ENCODE measurements at regions not wholly inside any gene's neighbourhood (a gene's known extent, or its start where the extent isn't known, plus 50 kb on each side); places are given as distances from the start of the nearest gene placed in this dataset.

DNA sequence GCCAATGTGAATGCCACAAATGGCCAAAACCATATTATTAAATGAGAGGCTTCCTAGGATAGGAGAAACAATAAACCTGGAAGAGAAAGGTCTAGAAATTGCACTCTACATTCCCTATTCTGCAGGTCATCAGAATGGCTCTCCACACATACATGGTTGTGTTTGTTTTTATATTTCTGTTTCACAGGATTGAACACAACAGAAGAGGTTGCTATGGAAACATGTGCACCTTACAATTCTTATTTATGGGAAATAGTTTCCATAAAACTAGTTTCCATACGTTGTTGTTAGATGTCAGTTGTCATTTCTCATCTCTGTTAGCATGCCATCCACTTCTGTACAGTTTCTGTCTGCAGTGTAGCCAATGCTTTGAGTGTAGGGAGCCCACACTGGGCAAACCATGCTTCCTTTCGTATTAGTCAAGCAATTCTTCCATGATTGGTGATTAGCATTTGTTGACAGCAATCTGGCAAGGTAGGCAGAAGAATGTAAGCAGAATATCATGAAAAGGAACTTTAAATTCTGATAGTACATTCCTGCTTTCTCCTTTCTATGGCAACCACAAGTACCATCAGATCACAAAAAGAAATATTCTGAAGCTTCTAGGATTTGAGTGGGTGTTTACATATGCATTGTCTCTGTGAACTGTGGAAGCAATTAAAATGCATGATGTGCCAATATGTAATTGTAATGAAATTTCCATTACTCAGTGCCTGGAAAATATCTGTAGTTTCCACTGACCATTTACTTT is 141.6 kb upstream of the AVPR1A start:
- TF ChIP-seq, protein P1, sequence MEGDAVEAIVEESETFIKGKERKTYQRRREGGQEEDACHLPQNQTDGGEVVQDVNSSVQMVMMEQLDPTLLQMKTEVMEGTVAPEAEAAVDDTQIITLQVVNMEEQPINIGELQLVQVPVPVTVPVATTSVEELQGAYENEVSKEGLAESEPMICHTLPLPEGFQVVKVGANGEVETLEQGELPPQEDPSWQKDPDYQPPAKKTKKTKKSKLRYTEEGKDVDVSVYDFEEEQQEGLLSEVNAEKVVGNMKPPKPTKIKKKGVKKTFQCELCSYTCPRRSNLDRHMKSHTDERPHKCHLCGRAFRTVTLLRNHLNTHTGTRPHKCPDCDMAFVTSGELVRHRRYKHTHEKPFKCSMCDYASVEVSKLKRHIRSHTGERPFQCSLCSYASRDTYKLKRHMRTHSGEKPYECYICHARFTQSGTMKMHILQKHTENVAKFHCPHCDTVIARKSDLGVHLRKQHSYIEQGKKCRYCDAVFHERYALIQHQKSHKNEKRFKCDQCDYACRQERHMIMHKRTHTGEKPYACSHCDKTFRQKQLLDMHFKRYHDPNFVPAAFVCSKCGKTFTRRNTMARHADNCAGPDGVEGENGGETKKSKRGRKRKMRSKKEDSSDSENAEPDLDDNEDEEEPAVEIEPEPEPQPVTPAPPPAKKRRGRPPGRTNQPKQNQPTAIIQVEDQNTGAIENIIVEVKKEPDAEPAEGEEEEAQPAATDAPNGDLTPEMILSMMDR (conservative IDR thresholded peaks at IDR 0.05) = no peak

More for the DNA sequence above, 141.6 kb upstream of the AVPR1A start:
- H3K56ac ChIP-seq (ENCODE audit: insufficient read length, low read depth, low read length) = no peak overlapping the region
- H3K18ac ChIP-seq (ENCODE audit: insufficient read length, low read depth, low read length) = no peak overlapping the region
- H3K14ac ChIP-seq (ENCODE audit: insufficient read depth, low read length) = no peak overlapping the region
- H4K5ac ChIP-seq (ENCODE audit: insufficient read length, low read depth, low read length) = no peak overlapping the region
- H2BK15ac ChIP-seq (ENCODE audit: low read depth, low read length) = no peak overlapping the region
- Mint-ChIP-seq H3K27me3 (ENCODE audit: low read depth) (no peaks in the 10 kb centered on the region), H3K4me1 (peaks cover 0 to 7% of the 10 kb centered on the region in 2 experiments; a peak in 2 of 4 replicates), H3K27ac (no peak overlapping the region; a peak in 1 of 7 replicates), H3K4me3 (no peak overlapping the region), H3K9me3 (no peaks in the 10 kb centered on the region), H3K36me3 (ENCODE audit: insufficient read depth in 1 of 3, low read depth in 3 of 3) (no peaks in the 10 kb centered on the region)
- no peak overlapping the region for H2BK5ac ChIP-seq (ENCODE audit: insufficient read length, low read length)
- no peaks in the 10 kb centered on the region for H4K20me1 ChIP-seq (ENCODE audit: control insufficient read depth, insufficient read depth, insufficient read length)
- WGBS (ENCODE audit: extremely low coverage, insufficient read length, low lambda C conversion rate) = no CpG with 5 or more reads among the region's 2 CpGs
- no peaks in the 10 kb centered on the region for H3K79me2 ChIP-seq (ENCODE audit: insufficient read depth, low read length)
- H2BK12ac ChIP-seq (ENCODE audit: insufficient read length, low read depth, low read length) = no peak overlapping the region
- no peak overlapping the region for H3K9ac ChIP-seq (ENCODE audit: extremely low read depth, insufficient read length, low read length)
- no peak overlapping the region for H4K8ac ChIP-seq (replicated peaks; ENCODE audit: insufficient read length, low read depth, low read length)
- no peak overlapping the region for H3K4ac ChIP-seq (ENCODE audit: low read depth, low read length)
- no peak overlapping the region for H2AFZ ChIP-seq (ENCODE audit: low read length)
- H3K27me3 ChIP-seq (ENCODE audit: insufficient read depth, low read length) = no peaks in the 10 kb centered on the region
- no peak overlapping the region for H2AK5ac ChIP-seq (ENCODE audit: insufficient read length, low read length)
- no peak overlapping the region for H3K23ac ChIP-seq (ENCODE audit: insufficient read length, low read depth, low read length)
- H2BK120ac ChIP-seq (ENCODE audit: low read depth, low read length, poor library complexity, severe bottlenecking) = no peak overlapping the region
- H2BK20ac ChIP-seq (ENCODE audit: low read depth, low read length, poor library complexity, severe bottlenecking) = no peak overlapping the region
- no peak overlapping the region for H4K91ac ChIP-seq (ENCODE audit: insufficient read length, low read depth, low read length)
- H3T11ph ChIP-seq (ENCODE audit: low read length) = no peak overlapping the region
- H3K27ac ChIP-seq (ENCODE audit: insufficient read length, low read depth, low read length) = no peak overlapping the region
- H3K79me1 ChIP-seq (ENCODE audit: insufficient read depth, low read depth, low read length, poor library complexity, severe bottlenecking) = no peaks in the 10 kb centered on the region
- no peaks in the 10 kb centered on the region for H3K4me1 ChIP-seq (ENCODE audit: insufficient read depth, low read length)
- H3K4me2 ChIP-seq (ENCODE audit: insufficient read depth, insufficient read length, low read length) = no peak overlapping the region
- no peak for DNase-seq
- H3K23me2 ChIP-seq (ENCODE audit: insufficient read length, low read depth, low read length, poor library complexity, severe bottlenecking) = no peaks in the 10 kb centered on the region
- no peaks in the 10 kb centered on the region for H3K9me3 ChIP-seq (ENCODE audit: control insufficient read depth, low read depth, low read length)
